HG03060 (cell line): ENCODE measurements at regions not wholly inside any gene's neighbourhood (a gene's known extent, or its start where the extent isn't known, plus 50 kb on each side); places are given as distances from the start of the nearest gene placed in this dataset.
"Not testable (repeated sequence)": the region's sequence is repeated elsewhere in the genome, so short reads cannot be mapped to it uniquely, and the experiment has no call there.

Experiments
- ATAC-seq: cut with Tn5 transposase; IDR thresholded peaks from one replicate; pipeline ENCODE4 v1.9.1; 2021; ENCODE audit warnings: low read depth, moderate number of reproducible peaks; ENCODE audit not compliant: unreplicated experiment

- ATAC-seq: no peak
These were observed 333.9 kb upstream of the CNR1 start for GRCh38 chr6:88499845-88500699.

GRCh38 chr6:88499436-88499835, 333.3 kb upstream of the CNR1 start:
- no peak for ATAC-seq

- not testable (repeated sequence) for ATAC-seq
These were observed 331.3 kb upstream of the CNR1 start for GRCh38 chr6:88497403-88497802.

- ATAC-seq: peak; percentile 43
These were observed 328.4 kb upstream of the CNR1 start for GRCh38 chr6:88494401-88495140.

- no peak for ATAC-seq
These were observed 327.6 kb upstream of the CNR1 start for GRCh38 chr6:88493717-88494116.

- no peak for ATAC-seq
These were observed 326.7 kb upstream of the CNR1 start for GRCh38 chr6:88492824-88493223.

- no peak for ATAC-seq
These were observed 326.1 kb upstream of the CNR1 start for GRCh38 chr6:88492241-88492640.

GRCh38 chr6:88491266-88491880, 325.2 kb upstream of the CNR1 start:
- no peak for ATAC-seq

- no peak for ATAC-seq
These were observed 324.7 kb upstream of the CNR1 start for GRCh38 chr6:88490908-88491264.

GRCh38 chr6:88490195-88490907, 324.2 kb upstream of the CNR1 start:
- no peak for ATAC-seq

GRCh38 chr6:88483424-88483823, 317.3 kb upstream of the CNR1 start:
- no peak for ATAC-seq

- ATAC-seq: no peak
These were observed 316.3 kb upstream of the CNR1 start for GRCh38 chr6:88482465-88482864.

- ATAC-seq: no peak
These were observed 315.4 kb upstream of the CNR1 start for GRCh38 chr6:88481519-88481918.

GRCh38 chr6:88480816-88481215, 314.7 kb upstream of the CNR1 start:
- ATAC-seq: no peak

GRCh38 chr6:88477413-88477812, 311.3 kb upstream of the CNR1 start:
- no peak for ATAC-seq

- ATAC-seq: no peak
These were observed 310.2 kb upstream of the CNR1 start for GRCh38 chr6:88476388-88476787.

GRCh38 chr6:88474720-88475119, 308.6 kb upstream of the CNR1 start:
- no peak for ATAC-seq

- no peak for ATAC-seq
These were observed 307.4 kb upstream of the CNR1 start for GRCh38 chr6:88473589-88473988.

GRCh38 chr6:88472851-88473525, 306.8 kb upstream of the CNR1 start:
- no peak for ATAC-seq

GRCh38 chr6:88459643-88460042, 293.5 kb upstream of the CNR1 start:
- no peak for ATAC-seq
